ENCODE measurements at regions not wholly inside any gene's neighbourhood (a gene's known extent, or its start where the extent isn't known, plus 50 kb on each side); places are given as distances from the start of the nearest gene placed in this dataset.

DNA sequence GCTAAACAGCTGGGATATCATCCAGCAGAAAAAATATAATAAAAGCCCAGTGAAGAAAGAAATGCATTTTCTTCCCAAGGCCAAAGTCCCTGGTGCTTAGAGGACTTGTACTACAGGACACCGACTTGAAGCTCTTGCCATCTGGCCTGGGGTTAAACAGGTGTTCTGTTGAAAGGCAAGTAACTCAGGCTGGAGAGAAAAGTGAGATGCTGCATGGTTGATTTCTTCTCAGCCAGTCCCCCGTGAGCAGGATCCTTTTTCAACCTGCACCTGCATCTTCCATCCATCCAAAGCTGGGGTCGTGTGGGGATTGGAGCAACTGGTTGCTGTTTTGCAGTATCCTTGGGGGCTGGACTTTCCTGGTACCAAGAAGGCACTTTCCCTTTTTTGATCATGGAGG is 146.1 kb upstream of the RPS23 start (continued):
- TF ChIP-seq, protein P1, sequence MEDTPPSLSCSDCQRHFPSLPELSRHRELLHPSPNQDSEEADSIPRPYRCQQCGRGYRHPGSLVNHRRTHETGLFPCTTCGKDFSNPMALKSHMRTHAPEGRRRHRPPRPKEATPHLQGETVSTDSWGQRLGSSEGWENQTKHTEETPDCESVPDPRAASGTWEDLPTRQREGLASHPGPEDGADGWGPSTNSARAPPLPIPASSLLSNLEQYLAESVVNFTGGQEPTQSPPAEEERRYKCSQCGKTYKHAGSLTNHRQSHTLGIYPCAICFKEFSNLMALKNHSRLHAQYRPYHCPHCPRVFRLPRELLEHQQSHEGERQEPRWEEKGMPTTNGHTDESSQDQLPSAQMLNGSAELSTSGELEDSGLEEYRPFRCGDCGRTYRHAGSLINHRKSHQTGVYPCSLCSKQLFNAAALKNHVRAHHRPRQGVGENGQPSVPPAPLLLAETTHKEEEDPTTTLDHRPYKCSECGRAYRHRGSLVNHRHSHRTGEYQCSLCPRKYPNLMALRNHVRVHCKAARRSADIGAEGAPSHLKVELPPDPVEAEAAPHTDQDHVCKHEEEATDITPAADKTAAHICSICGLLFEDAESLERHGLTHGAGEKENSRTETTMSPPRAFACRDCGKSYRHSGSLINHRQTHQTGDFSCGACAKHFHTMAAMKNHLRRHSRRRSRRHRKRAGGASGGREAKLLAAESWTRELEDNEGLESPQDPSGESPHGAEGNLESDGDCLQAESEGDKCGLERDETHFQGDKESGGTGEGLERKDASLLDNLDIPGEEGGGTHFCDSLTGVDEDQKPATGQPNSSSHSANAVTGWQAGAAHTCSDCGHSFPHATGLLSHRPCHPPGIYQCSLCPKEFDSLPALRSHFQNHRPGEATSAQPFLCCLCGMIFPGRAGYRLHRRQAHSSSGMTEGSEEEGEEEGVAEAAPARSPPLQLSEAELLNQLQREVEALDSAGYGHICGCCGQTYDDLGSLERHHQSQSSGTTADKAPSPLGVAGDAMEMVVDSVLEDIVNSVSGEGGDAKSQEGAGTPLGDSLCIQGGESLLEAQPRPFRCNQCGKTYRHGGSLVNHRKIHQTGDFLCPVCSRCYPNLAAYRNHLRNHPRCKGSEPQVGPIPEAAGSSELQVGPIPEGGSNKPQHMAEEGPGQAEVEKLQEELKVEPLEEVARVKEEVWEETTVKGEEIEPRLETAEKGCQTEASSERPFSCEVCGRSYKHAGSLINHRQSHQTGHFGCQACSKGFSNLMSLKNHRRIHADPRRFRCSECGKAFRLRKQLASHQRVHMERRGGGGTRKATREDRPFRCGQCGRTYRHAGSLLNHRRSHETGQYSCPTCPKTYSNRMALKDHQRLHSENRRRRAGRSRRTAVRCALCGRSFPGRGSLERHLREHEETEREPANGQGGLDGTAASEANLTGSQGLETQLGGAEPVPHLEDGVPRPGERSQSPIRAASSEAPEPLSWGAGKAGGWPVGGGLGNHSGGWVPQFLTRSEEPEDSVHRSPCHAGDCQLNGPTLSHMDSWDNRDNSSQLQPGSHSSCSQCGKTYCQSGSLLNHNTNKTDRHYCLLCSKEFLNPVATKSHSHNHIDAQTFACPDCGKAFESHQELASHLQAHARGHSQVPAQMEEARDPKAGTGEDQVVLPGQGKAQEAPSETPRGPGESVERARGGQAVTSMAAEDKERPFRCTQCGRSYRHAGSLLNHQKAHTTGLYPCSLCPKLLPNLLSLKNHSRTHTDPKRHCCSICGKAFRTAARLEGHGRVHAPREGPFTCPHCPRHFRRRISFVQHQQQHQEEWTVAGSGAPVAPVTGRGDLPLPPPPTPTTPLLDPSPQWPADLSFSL (CRISPR knock-in tag; IDR thresholded peaks at IDR 0.05): no peak
- no peak for TF ChIP-seq ZNF564 (CRISPR knock-in tag; IDR thresholded peaks at IDR 0.05)
- no peak for TF ChIP-seq EP300 (IDR thresholded peaks at IDR 0.05; ENCODE audit: low read depth in 2 of 2, low read length in 2 of 2)
- no peak for TF ChIP-seq EP300 (CRISPR knock-in tag; IDR thresholded peaks at IDR 0.05; ENCODE audit: borderline replicate concordance)
- TF ChIP-seq NRL (CRISPR knock-in tag; IDR thresholded peaks at IDR 0.05; ENCODE audit: borderline replicate concordance): no peak
- no peak for TF ChIP-seq ZMAT3 (CRISPR knock-in tag; conservative IDR thresholded peaks at IDR 0.05)
- TF ChIP-seq RBM39 (IDR thresholded peaks at IDR 0.05; ENCODE audit: low read depth, low read length, poor library complexity, severe bottlenecking): no peak
- no peak for TF ChIP-seq ARNT2 (CRISPR knock-in tag; IDR thresholded peaks at IDR 0.05; ENCODE audit: low read depth)
- TF ChIP-seq, protein P2, sequence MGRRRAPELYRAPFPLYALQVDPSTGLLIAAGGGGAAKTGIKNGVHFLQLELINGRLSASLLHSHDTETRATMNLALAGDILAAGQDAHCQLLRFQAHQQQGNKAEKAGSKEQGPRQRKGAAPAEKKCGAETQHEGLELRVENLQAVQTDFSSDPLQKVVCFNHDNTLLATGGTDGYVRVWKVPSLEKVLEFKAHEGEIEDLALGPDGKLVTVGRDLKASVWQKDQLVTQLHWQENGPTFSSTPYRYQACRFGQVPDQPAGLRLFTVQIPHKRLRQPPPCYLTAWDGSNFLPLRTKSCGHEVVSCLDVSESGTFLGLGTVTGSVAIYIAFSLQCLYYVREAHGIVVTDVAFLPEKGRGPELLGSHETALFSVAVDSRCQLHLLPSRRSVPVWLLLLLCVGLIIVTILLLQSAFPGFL (CRISPR knock-in tag; IDR thresholded peaks at IDR 0.05): no peak
- TF ChIP-seq ZNF264 (CRISPR knock-in tag; IDR thresholded peaks at IDR 0.05): no peak
- TF ChIP-seq ZNF282 (IDR thresholded peaks at IDR 0.05; ENCODE audit: partially characterized antibody): no peak
- TF ChIP-seq, protein P3, sequence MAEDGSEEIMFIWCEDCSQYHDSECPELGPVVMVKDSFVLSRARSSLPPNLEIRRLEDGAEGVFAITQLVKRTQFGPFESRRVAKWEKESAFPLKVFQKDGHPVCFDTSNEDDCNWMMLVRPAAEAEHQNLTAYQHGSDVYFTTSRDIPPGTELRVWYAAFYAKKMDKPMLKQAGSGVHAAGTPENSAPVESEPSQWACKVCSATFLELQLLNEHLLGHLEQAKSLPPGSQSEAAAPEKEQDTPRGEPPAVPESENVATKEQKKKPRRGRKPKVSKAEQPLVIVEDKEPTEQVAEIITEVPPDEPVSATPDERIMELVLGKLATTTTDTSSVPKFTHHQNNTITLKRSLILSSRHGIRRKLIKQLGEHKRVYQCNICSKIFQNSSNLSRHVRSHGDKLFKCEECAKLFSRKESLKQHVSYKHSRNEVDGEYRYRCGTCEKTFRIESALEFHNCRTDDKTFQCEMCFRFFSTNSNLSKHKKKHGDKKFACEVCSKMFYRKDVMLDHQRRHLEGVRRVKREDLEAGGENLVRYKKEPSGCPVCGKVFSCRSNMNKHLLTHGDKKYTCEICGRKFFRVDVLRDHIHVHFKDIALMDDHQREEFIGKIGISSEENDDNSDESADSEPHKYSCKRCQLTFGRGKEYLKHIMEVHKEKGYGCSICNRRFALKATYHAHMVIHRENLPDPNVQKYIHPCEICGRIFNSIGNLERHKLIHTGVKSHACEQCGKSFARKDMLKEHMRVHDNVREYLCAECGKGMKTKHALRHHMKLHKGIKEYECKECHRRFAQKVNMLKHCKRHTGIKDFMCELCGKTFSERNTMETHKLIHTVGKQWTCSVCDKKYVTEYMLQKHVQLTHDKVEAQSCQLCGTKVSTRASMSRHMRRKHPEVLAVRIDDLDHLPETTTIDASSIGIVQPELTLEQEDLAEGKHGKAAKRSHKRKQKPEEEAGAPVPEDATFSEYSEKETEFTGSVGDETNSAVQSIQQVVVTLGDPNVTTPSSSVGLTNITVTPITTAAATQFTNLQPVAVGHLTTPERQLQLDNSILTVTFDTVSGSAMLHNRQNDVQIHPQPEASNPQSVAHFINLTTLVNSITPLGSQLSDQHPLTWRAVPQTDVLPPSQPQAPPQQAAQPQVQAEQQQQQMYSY (CRISPR knock-in tag; IDR thresholded peaks at IDR 0.05): no peak

All from HepG2 (cell line).